ENCODE measurements at regions not wholly inside any gene's neighbourhood (a gene's known extent, or its start where the extent isn't known, plus 50 kb on each side); places are given as distances from the start of the nearest gene placed in this dataset.

GRCh38 chr11:92304271-92304670 lies 79.7 kb downstream of the FAT3 start (continued):
- TF ChIP-seq CHD7 (IDR thresholded peaks at IDR 0.05; ENCODE audit: insufficient replicate concordance, low read length) = no peak
- TF ChIP-seq JUN (IDR thresholded peaks at IDR 0.05; ENCODE audit: low read depth, low read length) = no peak
- no peak for TF ChIP-seq RAD21 (IDR thresholded peaks at IDR 0.05 in 1 of 2, conservative IDR thresholded peaks at IDR 0.05 in 1 of 2; ENCODE audit: low read depth in 2 of 2, low read length in 2 of 2)
- no peak for TF ChIP-seq RFX5 (IDR thresholded peaks at IDR 0.05; ENCODE audit: borderline replicate concordance, low read depth, low read length)
- TF ChIP-seq SIX5 (IDR thresholded peaks at IDR 0.05; ENCODE audit: low read depth, low read length) = no peak
